Activated CD4-positive, CD25-positive, alpha-beta regulatory T cell treated with anti-CD3 and anti-CD28 coated beads, Interleukin-2, amount 50 U/mL, for 72 hours (primary cell): ENCODE measurements at regions not wholly inside any gene's neighbourhood (a gene's known extent, or its start where the extent isn't known, plus 50 kb on each side); places are given as distances from the start of the nearest gene placed in this dataset.
A peak's percentile ranks its signal among the peaks of the same experiment; 100 is the strongest.

Experiments used
- DNase-seq: peaks from one replicate; pipeline ENCODE4 v3.0.0; 2021

GRCh38 chr18:79611040-79611681, 68.4 kb upstream of the CTDP1 start:
- DNase-seq: no peak

- DNase-seq: peak; percentile 26
Observed at GRCh38 chr18:79612291-79613108, 67.1 kb upstream of the CTDP1 start.

GRCh38 chr18:79613186-79613931, 66.2 kb upstream of the CTDP1 start:
- peak; percentile 26 for DNase-seq

- peak; percentile 18 for DNase-seq
Observed at GRCh38 chr18:79614211-79614955, 65.2 kb upstream of the CTDP1 start.

- peak; percentile 7 for DNase-seq
Observed at GRCh38 chr18:79615091-79615490, 64.5 kb upstream of the CTDP1 start.

GRCh38 chr18:79615586-79615985, 64.0 kb upstream of the CTDP1 start:
- peak; percentile 13 for DNase-seq

- peak; percentile 16 for DNase-seq
Observed at GRCh38 chr18:79616651-79617510, 62.7 kb upstream of the CTDP1 start.

- DNase-seq: no peak
Observed at GRCh38 chr18:79617511-79618500, 61.8 kb upstream of the CTDP1 start.

- no peak for DNase-seq
Observed at GRCh38 chr18:79620576-79621165, 58.9 kb upstream of the CTDP1 start.

- no peak for DNase-seq
Observed at GRCh38 chr18:79621501-79621900, 58.1 kb upstream of the CTDP1 start.

GRCh38 chr18:79622004-79622403, 57.6 kb upstream of the CTDP1 start:
- DNase-seq: no peak

- no peak for DNase-seq
Observed at GRCh38 chr18:79624356-79625170, 55.0 kb upstream of the CTDP1 start.

- no peak for DNase-seq
Observed at GRCh38 chr18:79625195-79625923, 54.2 kb upstream of the CTDP1 start.

GRCh38 chr18:79625924-79626561, 53.6 kb upstream of the CTDP1 start:
- no peak for DNase-seq

- no peak for DNase-seq
Observed at GRCh38 chr18:79626905-79627749, 52.5 kb upstream of the CTDP1 start.

- DNase-seq: no peak
Observed at GRCh38 chr18:79627750-79628294, 51.8 kb upstream of the CTDP1 start.
